Heart left ventricle (tissue), 16 donors: ENCODE measurements at regions not wholly inside any gene's neighbourhood (a gene's known extent, or its start where the extent isn't known, plus 50 kb on each side); places are given as distances from the start of the nearest gene placed in this dataset.
"Not testable (repeated sequence)": the region's sequence is repeated elsewhere in the genome, so short reads cannot be mapped to it uniquely, and the experiment has no call there.

Experiments used
- ATAC-seq, 4 donors: fragments of 200-7000 bp; cut with Tn5 transposase; one replicate each; pipeline ENCODE4 v1.9.1; 2020 to 2022; ENCODE audit warnings: moderate library complexity in 4 of 4, mild to moderate bottlenecking in 3 of 4, moderate number of reproducible peaks in 1 of 4
- DNase-seq, 5 donors: peaks; one replicate each; pipeline ENCODE4 v3.0.0-alpha.2; 2020
- H3K27ac ChIP-seq, 12 donors: fragments of 200-600 bp; sonication (generic) in 4 of 12; one replicate each; pipeline versions ENCODE4 v1.5.0 to v1.8.0; 2016 to 2022; ENCODE audit warnings: mild to moderate bottlenecking in 2 of 12
- H3K27me3 ChIP-seq, 9 donors: fragments of 200-600 bp; sonication (generic) in 2 of 9; one replicate each; pipeline versions ENCODE4 v1.5.1 to v1.8.0; 2016 to 2022; ENCODE audit warnings: mild to moderate bottlenecking in 3 of 9
- H3K36me3 ChIP-seq, 9 donors: fragments of 200-600 bp; sonication (generic) in 2 of 9; one replicate each; pipeline versions ENCODE4 v1.5.0 to v1.8.0; 2018 to 2022; ENCODE audit warnings: mild to moderate bottlenecking in 2 of 9
- H3K4me1 ChIP-seq, 12 donors: fragments of 200-600 bp; sonication (generic) in 4 of 12; one replicate each; pipeline versions ENCODE4 v1.5.0 to v1.8.0; 2016 to 2022; ENCODE audit warnings: mild to moderate bottlenecking in 3 of 12
- H3K4me3 ChIP-seq, 12 donors: fragments of 200-600 bp; sonication (generic) in 4 of 12; one replicate each; pipeline versions ENCODE4 v1.5.0 to v1.8.0; 2017 to 2022; ENCODE audit warnings: mild to moderate bottlenecking in 9 of 12, moderate library complexity in 4 of 12
- H3K9me3 ChIP-seq, 12 donors: fragments of 200-600 bp; sonication (generic) in 4 of 12; one replicate each; pipeline versions ENCODE4 v1.5.0 to v1.8.0; 2016 to 2022; ENCODE audit warnings: mild to moderate bottlenecking in 1 of 12
- CTCF ChIP-seq, 12 donors: fragments of 200-600 bp; sonication (generic) in 4 of 12; IDR thresholded peaks; one replicate each; pipeline versions ENCODE4 v1.5.0 to v1.8.0; 2018 to 2022; ENCODE audit warnings: antibody characterized with exemption in 12 of 12, mild to moderate bottlenecking in 5 of 12
- POLR2A ChIP-seq, 2 donors: fragments of 450-650 bp; IDR thresholded peaks; one replicate each; pipeline ENCODE4 v1.6.1; 2017; ENCODE audit warnings: antibody characterized with exemption in 2 of 2, mild to moderate bottlenecking in 2 of 2, moderate library complexity in 2 of 2
- WGBS, 4 donors: extraction: QIAGEN DNeasy Blood & Tissue Kit in 2 of 4; methylation state at CpG; one replicate each; pipeline versions ENCODE4 v1.1.5 to v1.1.7; 2013 to 2018; 5-methylcytosine and 5-hydroxymethylcytosine counted together
- intact Hi-C, 10 donors: fragments of 100-400 bp; cut with DNase I; formaldehyde crosslinking; loops; one replicate each; pipeline versions ENCODE4 v1.11.1 to v1.14.2; 2022
- donor health status: ischemic (EF 13 %, LVEDD 7.1; RV severe dilation, severe dysfunction).
- donor health status: healthy with polysubstance abuse.
- donor health status: DM: no; HTN: yes; CAD: no.
- donor health status: DM: no; HTN: no; CAD: no.
- donor health status: ischemic (EF 25% LVEDD 6.9; RV normal size, moderate dysfunction).
- donor health status: ischemic (EF 25% LVEDD 5.7; RV mildly dilated, moderate dysfunction).
- donor health status: healthy.
- donor health status: DM: yes; HTN: yes; CAD: no.
- donor health status: ischemic (EF 35%, LVEDD 5.7; RV mildly dilated, moderate dysfunction).
- donor health status: nonischemic (EF 11% LVEDD 7.7; RV severe dilation, severe dysfunction).
- donor health status: DM: yes; HTN: yes; CAD: no.
- donor health status: PGD.
- donor health status: ischemic (EF 29% LVEDD 5.4; RV normal size, mild dysfunction).
- donor health status: nonischemic (EF 23%, LVEDD 6.1; RV moderate dilation, normal function).

- Histone ChIP-seq H3K9me3 (peaks cover 0 to 4% (median 0%) of the 10 kb centered on the region in 12 donors), H3K4me1 (no peaks in the 10 kb centered on the region), H3K36me3 (no peaks in the 10 kb centered on the region), H3K27me3 (peaks cover 0 to 14% (median 0%) of the 10 kb centered on the region in 9 donors), H3K27ac (no peak overlapping the region), H3K4me3 (no peak overlapping the region)
- intact Hi-C loops: no loop called here
- WGBS, 4 donors: 80 to 85% (median 84%) methylated on average over 12 of the region's 12 CpGs
- ATAC-seq: no peak
- no peak for DNase-seq
- TF ChIP-seq CTCF (IDR thresholded peaks at IDR 0.05) (no peak), POLR2A (IDR thresholded peaks at IDR 0.05) (no peak)
These were observed 85.8 kb upstream of the MSH6 start for GRCh38 chr2:47697000-47697601.

- Histone ChIP-seq H3K36me3 (no peaks in the 10 kb centered on the region), H3K9me3 (peaks cover 0 to 4% (median 0%) of the 10 kb centered on the region in 12 donors), H3K4me3 (no peak overlapping the region), H3K27ac (no peak overlapping the region), H3K4me1 (no peaks in the 10 kb centered on the region), H3K27me3 (peaks cover 0 to 14% (median 0%) of the 10 kb centered on the region in 9 donors)
- intact Hi-C loops: no loop called here
- ATAC-seq (no peak), DNase-seq (no peak)
- no peak for TF ChIP-seq CTCF (IDR thresholded peaks at IDR 0.05)
- TF ChIP-seq POLR2A (IDR thresholded peaks at IDR 0.05): no peak
- 28 to 49% (median 46%) methylated on average over 1 of the region's 1 CpG for WGBS, 4 donors
These were observed 86.5 kb upstream of the MSH6 start for GRCh38 chr2:47696478-47696831.

GRCh38 chr2:47695800-47696477 is 87.0 kb upstream of the MSH6 start:
- 60 to 65% (median 60%) methylated on average over 12 of the region's 12 CpGs for WGBS, 4 donors
- intact Hi-C loops: no loop called here
- peaks cover 0 to 14% (median 0%) of the 10 kb centered on the region in 9 donors for H3K27me3 ChIP-seq
- H3K4me3 ChIP-seq: no peak overlapping the region
- H3K36me3 ChIP-seq: no peaks in the 10 kb centered on the region
- H3K4me1 ChIP-seq: no peaks in the 10 kb centered on the region
- no peak for TF ChIP-seq CTCF (IDR thresholded peaks at IDR 0.05)
- no peak for TF ChIP-seq POLR2A (IDR thresholded peaks at IDR 0.05)
- peaks cover 0 to 4% (median 0%) of the 10 kb centered on the region in 12 donors for H3K9me3 ChIP-seq
- no peak for ATAC-seq
- no peak for DNase-seq
- no peak overlapping the region for H3K27ac ChIP-seq

- H3K36me3 ChIP-seq, H3K27ac ChIP-seq, ATAC-seq, H3K4me1 ChIP-seq, intact Hi-C loops, DNase-seq, H3K4me3 ChIP-seq, H3K9me3 ChIP-seq: not testable (repeated sequence)
- peaks cover 0 to 14% (median 0%) of the 10 kb centered on the region in 9 donors for H3K27me3 ChIP-seq
- 92 to 94% (median 94%) methylated on average over 13 of the region's 13 CpGs for WGBS, 4 donors
These were observed 88.5 kb upstream of the MSH6 start for GRCh38 chr2:47694451-47694850.

GRCh38 chr2:47690706-47691325 is 92.1 kb upstream of the MSH6 start:
- intact Hi-C loops, H3K27me3 ChIP-seq, H3K9me3 ChIP-seq, H3K27ac ChIP-seq, H3K36me3 ChIP-seq, ATAC-seq, H3K4me1 ChIP-seq, DNase-seq, H3K4me3 ChIP-seq: not testable (repeated sequence)
- WGBS, 4 donors: 96 to 98% (median 97%) methylated on average over 35 to 41 of the region's 44 CpGs
